Endodermal cell (in vitro differentiated cells): ENCODE measurements at regions not wholly inside any gene's neighbourhood (a gene's known extent, or its start where the extent isn't known, plus 50 kb on each side); places are given as distances from the start of the nearest gene placed in this dataset.

Experiments used
- DNase-seq: peaks from one replicate; pipeline ENCODE4 v3.0.0-alpha.2; 2017
- H3K27ac ChIP-seq: 2 replicates; pipeline ENCODE4 v1.5.1; 2013; ENCODE audit warnings: mild to moderate bottlenecking, low read depth, low read length, moderate library complexity
- H3K27me3 ChIP-seq: 2 replicates; pipeline ENCODE4 v1.6.1; 2013; ENCODE audit warnings: mild to moderate bottlenecking, low read length, moderate library complexity; ENCODE audit not compliant: insufficient read depth, control insufficient read depth, poor library complexity, severe bottlenecking
- H3K36me3 ChIP-seq: 2 replicates; pipeline ENCODE4 v1.7.0; 2013; ENCODE audit warnings: mild to moderate bottlenecking, low read length, moderate library complexity; ENCODE audit not compliant: control insufficient read depth, insufficient read depth
- H3K4me1 ChIP-seq: one replicate; pipeline ENCODE4 v1.7.0; 2013; ENCODE audit warnings: low read length; ENCODE audit not compliant: control insufficient read depth, insufficient read depth
- H3K4me3 ChIP-seq: 2 replicates; pipeline ENCODE4 v1.5.1; 2013; ENCODE audit warnings: mild to moderate bottlenecking, low read length, moderate library complexity
- H3K9ac ChIP-seq: 2 replicates; pipeline ENCODE4 v1.6.1; 2013; ENCODE audit warnings: mild to moderate bottlenecking, low read length, moderate library complexity; ENCODE audit not compliant: poor library complexity, severe bottlenecking; ENCODE audit errors: extremely low read depth
- H3K9me3 ChIP-seq: 2 replicates; pipeline ENCODE4 v1.6.1; 2013; ENCODE audit warnings: mild to moderate bottlenecking, low read length, moderate library complexity; ENCODE audit not compliant: control insufficient read depth
- H3K27ac Mint-ChIP-seq: 2 replicates; pipeline ENCODE4 v1.8.0; 2020; ENCODE audit warnings: mixed read lengths
- H3K27me3 Mint-ChIP-seq: 2 replicates; pipeline ENCODE4 v1.8.0; 2021; ENCODE audit warnings: mild to moderate bottlenecking, mixed read lengths; ENCODE audit not compliant: insufficient read depth
- H3K36me3 Mint-ChIP-seq: 2 replicates; pipeline ENCODE4 v1.8.0; 2020; ENCODE audit warnings: low read depth, mixed read lengths
- H3K4me1 Mint-ChIP-seq: 2 replicates; pipeline ENCODE4 v1.8.0; 2020; ENCODE audit warnings: mixed read lengths
- H3K4me3 Mint-ChIP-seq: 2 replicates; pipeline ENCODE4 v1.8.0; 2020; ENCODE audit warnings: mild to moderate bottlenecking, moderate library complexity, mixed read lengths
- H3K9me3 Mint-ChIP-seq: 2 replicates; pipeline ENCODE4 v1.8.0; 2020; ENCODE audit warnings: mild to moderate bottlenecking, mixed read lengths
- WGBS, 2 experiments: methylation state at CpG; one replicate each; pipeline versions ENCODE4 v1.1.5 to v1.1.7; 2013; ENCODE audit warnings: missing lambda C conversion rate in 2 of 2, mixed read lengths in 1 of 2; ENCODE audit not compliant: insufficient coverage in 1 of 2, insufficient read length in 1 of 2; 5-methylcytosine and 5-hydroxymethylcytosine counted together
- TF ChIP-seq, protein P1 (sequence below): fragments of 200-600 bp; sonication (generic); conservative IDR thresholded peaks from 2 replicates; pipeline ENCODE4 v1.5.0; 2021; ENCODE audit warnings: antibody characterized with exemption, mild to moderate bottlenecking

GRCh38 chr2:217437290-217437870, 565.4 kb downstream of the TNS1 start:
- Histone ChIP-seq H3K36me3 (no peaks in the 10 kb centered on the region), H3K9ac (no peak overlapping the region), H3K9me3 (no peaks in the 10 kb centered on the region), H3K4me1 (peaks cover 14% of the 10 kb centered on the region), H3K4me3 (no peak overlapping the region), H3K27me3 (no peaks in the 10 kb centered on the region), H3K27ac (no peak overlapping the region)
- H3K27ac Mint-ChIP-seq: no peak overlapping the region
- no peak overlapping the region for H3K4me3 Mint-ChIP-seq
- no peaks in the 10 kb centered on the region for H3K27me3 Mint-ChIP-seq
- DNase-seq: no peak
- no peaks in the 10 kb centered on the region for H3K36me3 Mint-ChIP-seq
- TF ChIP-seq, protein P1, sequence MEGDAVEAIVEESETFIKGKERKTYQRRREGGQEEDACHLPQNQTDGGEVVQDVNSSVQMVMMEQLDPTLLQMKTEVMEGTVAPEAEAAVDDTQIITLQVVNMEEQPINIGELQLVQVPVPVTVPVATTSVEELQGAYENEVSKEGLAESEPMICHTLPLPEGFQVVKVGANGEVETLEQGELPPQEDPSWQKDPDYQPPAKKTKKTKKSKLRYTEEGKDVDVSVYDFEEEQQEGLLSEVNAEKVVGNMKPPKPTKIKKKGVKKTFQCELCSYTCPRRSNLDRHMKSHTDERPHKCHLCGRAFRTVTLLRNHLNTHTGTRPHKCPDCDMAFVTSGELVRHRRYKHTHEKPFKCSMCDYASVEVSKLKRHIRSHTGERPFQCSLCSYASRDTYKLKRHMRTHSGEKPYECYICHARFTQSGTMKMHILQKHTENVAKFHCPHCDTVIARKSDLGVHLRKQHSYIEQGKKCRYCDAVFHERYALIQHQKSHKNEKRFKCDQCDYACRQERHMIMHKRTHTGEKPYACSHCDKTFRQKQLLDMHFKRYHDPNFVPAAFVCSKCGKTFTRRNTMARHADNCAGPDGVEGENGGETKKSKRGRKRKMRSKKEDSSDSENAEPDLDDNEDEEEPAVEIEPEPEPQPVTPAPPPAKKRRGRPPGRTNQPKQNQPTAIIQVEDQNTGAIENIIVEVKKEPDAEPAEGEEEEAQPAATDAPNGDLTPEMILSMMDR: no peak
- 79 to 83% methylated on average over 4 to 6 of the region's 6 CpGs for WGBS, 2 experiments
- no peaks in the 10 kb centered on the region for H3K9me3 Mint-ChIP-seq
- H3K4me1 Mint-ChIP-seq: peaks cover 38% of the 10 kb centered on the region

DNA sequence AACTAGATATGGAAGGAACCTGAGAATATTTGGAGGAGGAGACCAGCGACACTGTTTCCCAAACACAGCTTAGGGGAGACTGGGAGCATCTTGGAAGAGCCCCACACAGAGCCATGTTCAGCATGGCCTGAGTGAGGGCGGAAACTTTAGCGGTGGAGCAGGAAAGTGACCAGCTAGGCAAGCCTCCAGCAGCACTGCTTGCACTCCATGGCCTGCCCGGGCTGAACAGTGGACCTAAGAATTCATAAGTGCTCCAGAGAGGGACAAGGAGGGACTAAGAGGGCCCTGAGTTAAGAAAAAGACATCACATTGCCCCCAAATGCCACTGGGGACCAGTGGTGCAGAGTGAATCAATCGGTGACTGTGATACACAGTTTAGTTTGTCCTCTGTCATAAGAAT, 566.4 kb downstream of the TNS1 start:
- no peaks in the 10 kb centered on the region for H3K9me3 Mint-ChIP-seq
- Histone ChIP-seq H3K4me1 (peaks cover 14% of the 10 kb centered on the region), H3K27me3 (no peaks in the 10 kb centered on the region), H3K36me3 (no peaks in the 10 kb centered on the region), H3K9ac (no peak overlapping the region), H3K27ac (no peak overlapping the region), H3K4me3 (no peak overlapping the region), H3K9me3 (no peaks in the 10 kb centered on the region)
- H3K4me1 Mint-ChIP-seq: peaks cover 44% of the 10 kb centered on the region
- H3K27me3 Mint-ChIP-seq: no peaks in the 10 kb centered on the region
- no peak overlapping the region for H3K27ac Mint-ChIP-seq
- WGBS, 2 experiments: 85 to 92% methylated on average over 4 to 5 of the region's 5 CpGs
- no peak for DNase-seq
- no peak overlapping the region for H3K4me3 Mint-ChIP-seq
- TF ChIP-seq, protein P1: no peak
- H3K36me3 Mint-ChIP-seq: no peaks in the 10 kb centered on the region

DNA sequence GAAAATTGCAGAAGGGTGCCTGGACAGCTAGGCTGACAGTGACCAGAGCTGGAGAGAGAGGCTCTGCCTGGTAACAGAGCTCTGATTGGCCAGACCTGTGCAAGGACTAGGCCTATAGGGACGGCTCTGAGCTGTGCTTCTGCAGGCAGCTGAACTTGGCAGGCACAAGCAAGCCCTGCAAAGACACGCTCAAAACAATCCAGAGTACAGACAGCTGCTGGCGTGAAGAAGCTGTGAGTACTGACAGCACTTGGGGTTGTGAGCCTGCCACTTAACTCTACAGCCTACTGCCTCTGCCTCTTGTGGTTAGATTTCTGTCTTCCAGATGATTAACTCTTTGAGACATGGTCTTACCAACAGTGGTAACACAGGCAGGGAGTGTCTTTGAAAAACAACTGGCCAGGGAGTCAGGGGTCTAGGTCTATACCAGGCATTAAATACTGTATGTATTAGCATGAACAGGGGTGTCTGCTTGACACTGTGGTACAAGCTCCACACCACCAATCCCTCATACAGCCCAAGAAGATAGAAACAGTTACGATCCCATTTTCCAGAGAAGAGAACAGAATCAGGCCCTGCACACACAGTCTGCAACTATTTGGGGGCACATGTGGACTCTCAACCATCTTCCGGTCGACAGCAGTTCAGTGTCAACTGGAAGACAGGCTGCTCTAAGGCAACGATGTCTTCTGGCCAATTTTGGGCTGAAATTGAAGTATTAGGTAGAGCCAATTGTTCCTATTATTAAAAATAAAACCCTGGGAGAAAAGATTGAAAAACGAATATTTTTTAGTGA, 568.4 kb downstream of the TNS1 start:
- no peaks in the 10 kb centered on the region for H3K9me3 Mint-ChIP-seq
- H3K9me3 ChIP-seq: no peaks in the 10 kb centered on the region
- no peak overlapping the region for H3K4me3 ChIP-seq
- 63 to 64% methylated on average over 8 of the region's 8 CpGs for WGBS, 2 experiments
- no peak overlapping the region for H3K4me3 Mint-ChIP-seq
- H3K27ac ChIP-seq: peak overlapping the region; percentile 74
- peaks cover 14% of the 10 kb centered on the region for H3K4me1 ChIP-seq
- no peaks in the 10 kb centered on the region for H3K27me3 Mint-ChIP-seq
- DNase-seq: peak; percentile 93
- no peaks in the 10 kb centered on the region for H3K36me3 Mint-ChIP-seq
- TF ChIP-seq, protein P1: no peak
- no peaks in the 10 kb centered on the region for H3K36me3 ChIP-seq
- peak overlapping the region; percentile 72 for H3K27ac Mint-ChIP-seq
- peaks cover 44% of the 10 kb centered on the region for H3K4me1 Mint-ChIP-seq
- no peak overlapping the region for H3K9ac ChIP-seq
- H3K27me3 ChIP-seq: no peaks in the 10 kb centered on the region
